Chondrocyte (in vitro differentiated cells): ENCODE measurements at regions not wholly inside any gene's neighbourhood (a gene's known extent, or its start where the extent isn't known, plus 50 kb on each side); places are given as distances from the start of the nearest gene placed in this dataset.

ENCODE experiments used
- DNase-seq: peaks from one replicate; pipeline ENCODE4 v3.0.0; 2021; ENCODE audit warnings: mixed read lengths, low spot score
- H3K27ac Mint-ChIP-seq: one replicate; pipeline ENCODE4 v1.8.0; 2021; ENCODE audit warnings: mild to moderate bottlenecking, moderate library complexity, mixed read lengths; ENCODE audit not compliant: unreplicated experiment
- H3K27me3 Mint-ChIP-seq: 2 replicates; pipeline ENCODE4 v1.8.0; 2021; ENCODE audit warnings: low read depth, mixed read lengths
- H3K36me3 Mint-ChIP-seq: 2 replicates; pipeline ENCODE4 v1.8.0; 2021; ENCODE audit warnings: low read depth, mixed read lengths
- H3K4me1 Mint-ChIP-seq: 2 replicates; pipeline ENCODE4 v1.8.0; 2021; ENCODE audit warnings: low read depth, mild to moderate bottlenecking, mixed read lengths
- H3K4me3 Mint-ChIP-seq: one replicate; pipeline ENCODE4 v1.8.0; 2021; ENCODE audit warnings: mild to moderate bottlenecking, moderate library complexity, mixed read lengths; ENCODE audit not compliant: unreplicated experiment
- H3K9me3 Mint-ChIP-seq: 2 replicates; pipeline ENCODE4 v1.8.0; 2021; ENCODE audit warnings: low read depth, mixed read lengths
- CTCF ChIP-seq: fragments of 200-600 bp; sonication (generic); IDR thresholded peaks from 2 replicates; pipeline ENCODE4 v1.5.0; 2021; ENCODE audit warnings: antibody characterized with exemption, mild to moderate bottlenecking, moderate library complexity

GRCh38 chr3:10599017-10599416, 93.6 kb upstream of the ATP2B2 start:
- DNase-seq: no peak
- H3K27me3 Mint-ChIP-seq: peaks cover 46% of the 10 kb centered on the region
- no peaks in the 10 kb centered on the region for H3K9me3 Mint-ChIP-seq
- H3K4me3 Mint-ChIP-seq: no peak overlapping the region
- H3K27ac Mint-ChIP-seq: no peak overlapping the region
- no peaks in the 10 kb centered on the region for H3K36me3 Mint-ChIP-seq
- H3K4me1 Mint-ChIP-seq: no peaks in the 10 kb centered on the region
- no peak for TF ChIP-seq CTCF

DNA sequence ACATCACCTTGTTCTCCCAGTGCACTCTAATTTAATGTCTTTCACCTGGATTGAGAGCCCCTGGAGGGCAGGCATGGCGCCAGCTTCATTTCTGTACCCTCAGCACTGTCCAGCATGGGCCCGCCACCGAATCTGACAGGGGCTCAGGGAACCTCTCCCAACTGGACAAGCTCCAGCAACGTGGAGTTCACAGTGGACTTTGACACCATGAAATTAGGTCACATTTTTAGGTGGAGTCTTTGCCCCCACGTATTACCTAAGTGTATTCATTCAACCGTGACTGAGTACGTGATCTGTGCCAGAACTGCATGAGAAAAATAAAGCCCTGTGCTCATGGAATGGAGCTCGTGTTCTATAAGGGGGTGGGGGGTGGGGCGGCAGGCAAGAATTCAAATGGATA, 94.1 kb upstream of the ATP2B2 start:
- no peak for TF ChIP-seq CTCF
- Mint-ChIP-seq H3K27ac (no peak overlapping the region), H3K9me3 (no peaks in the 10 kb centered on the region), H3K4me3 (no peak overlapping the region), H3K27me3 (peaks cover 50% of the 10 kb centered on the region), H3K36me3 (no peaks in the 10 kb centered on the region), H3K4me1 (no peaks in the 10 kb centered on the region)
- no peak for DNase-seq

GRCh38 chr3:10600296-10600714, 94.9 kb upstream of the ATP2B2 start:
- H3K36me3 Mint-ChIP-seq: no peaks in the 10 kb centered on the region
- H3K27ac Mint-ChIP-seq: no peak overlapping the region
- TF ChIP-seq CTCF: no peak
- H3K4me1 Mint-ChIP-seq: no peaks in the 10 kb centered on the region
- no peak for DNase-seq
- peaks cover 58% of the 10 kb centered on the region for H3K27me3 Mint-ChIP-seq
- H3K4me3 Mint-ChIP-seq: no peak overlapping the region
- no peaks in the 10 kb centered on the region for H3K9me3 Mint-ChIP-seq

GRCh38 chr3:10600726-10601125, 95.3 kb upstream of the ATP2B2 start:
- no peaks in the 10 kb centered on the region for H3K4me1 Mint-ChIP-seq
- DNase-seq: no peak
- no peak for TF ChIP-seq CTCF
- H3K27ac Mint-ChIP-seq: no peak overlapping the region
- H3K36me3 Mint-ChIP-seq: no peaks in the 10 kb centered on the region
- no peaks in the 10 kb centered on the region for H3K9me3 Mint-ChIP-seq
- H3K27me3 Mint-ChIP-seq: peaks cover 58% of the 10 kb centered on the region
- no peak overlapping the region for H3K4me3 Mint-ChIP-seq

GRCh38 chr3:10601151-10601856, 95.9 kb upstream of the ATP2B2 start:
- Mint-ChIP-seq H3K4me1 (no peaks in the 10 kb centered on the region), H3K36me3 (no peaks in the 10 kb centered on the region), H3K27ac (no peak overlapping the region), H3K27me3 (peaks cover 61% of the 10 kb centered on the region), H3K4me3 (no peak overlapping the region), H3K9me3 (no peaks in the 10 kb centered on the region)
- no peak for TF ChIP-seq CTCF
- DNase-seq: no peak
